SK-N-DZ (cell line): ENCODE measurements at regions not wholly inside any gene's neighbourhood (a gene's known extent, or its start where the extent isn't known, plus 50 kb on each side); places are given as distances from the start of the nearest gene placed in this dataset.
"Not testable (repeated sequence)": the region's sequence is repeated elsewhere in the genome, so short reads cannot be mapped to it uniquely, and the experiment has no call there.

ENCODE experiments used
- DNase-seq: peaks from one replicate; pipeline ENCODE4 v3.0.0-alpha.2; 2015; ENCODE audit warnings: low spot score

- no peak for DNase-seq
Measured at GRCh38 chr5:92364986-92365550, 982.0 kb upstream of the ARRDC3 start.

- no peak for DNase-seq
Measured at GRCh38 chr5:92353107-92354030, 970.3 kb upstream of the ARRDC3 start.

GRCh38 chr5:92337772-92338234 is 954.7 kb upstream of the ARRDC3 start:
- DNase-seq = no peak

GRCh38 chr5:92332039-92332438 is 948.9 kb upstream of the ARRDC3 start:
- DNase-seq = no peak

- no peak for DNase-seq
Measured at GRCh38 chr5:92330365-92330764, 947.2 kb upstream of the ARRDC3 start.

GRCh38 chr5:92329759-92330158 is 946.6 kb upstream of the ARRDC3 start:
- no peak for DNase-seq

GRCh38 chr5:92328584-92329259 is 945.6 kb upstream of the ARRDC3 start:
- DNase-seq = no peak

GRCh38 chr5:92320446-92320845 is 937.3 kb upstream of the ARRDC3 start:
- DNase-seq = no peak

GRCh38 chr5:92313385-92313784 is 930.3 kb upstream of the ARRDC3 start:
- DNase-seq = no peak

GRCh38 chr5:92309336-92309991 is 926.3 kb upstream of the ARRDC3 start:
- peak; percentile 20 for DNase-seq

GRCh38 chr5:92308679-92309078 is 925.6 kb upstream of the ARRDC3 start:
- no peak for DNase-seq

- DNase-seq = not testable (repeated sequence)
Measured at GRCh38 chr5:92302356-92302755, 919.2 kb upstream of the ARRDC3 start.

- no peak for DNase-seq
Measured at GRCh38 chr5:92283521-92283920, 900.4 kb upstream of the ARRDC3 start.

GRCh38 chr5:92271750-92272149 is 888.6 kb upstream of the ARRDC3 start:
- DNase-seq = not testable (repeated sequence)

- DNase-seq = no peak
Measured at GRCh38 chr5:92268343-92268742, 885.2 kb upstream of the ARRDC3 start.

- no peak for DNase-seq
Measured at GRCh38 chr5:92267830-92268229, 884.7 kb upstream of the ARRDC3 start.

- DNase-seq = no peak
Measured at GRCh38 chr5:92265804-92266203, 882.7 kb upstream of the ARRDC3 start.

GRCh38 chr5:92255605-92256004 is 872.5 kb upstream of the ARRDC3 start:
- DNase-seq = not testable (repeated sequence)

- DNase-seq = no peak
Measured at GRCh38 chr5:92248518-92248917, 865.4 kb upstream of the ARRDC3 start.

- DNase-seq = no peak
Measured at GRCh38 chr5:92242170-92242569, 859.1 kb upstream of the ARRDC3 start.

- no peak for DNase-seq
Measured at GRCh38 chr5:92237896-92238295, 854.8 kb upstream of the ARRDC3 start.

- DNase-seq = no peak
Measured at GRCh38 chr5:92222449-92222848, 839.3 kb upstream of the ARRDC3 start.
